A673 (cell line): ENCODE measurements at regions not wholly inside any gene's neighbourhood (a gene's known extent, or its start where the extent isn't known, plus 50 kb on each side); places are given as distances from the start of the nearest gene placed in this dataset.

Source experiments
- CTCF ChIP-seq: fragments of 300-800, 200-600 bp; sonication (generic); conservative IDR thresholded peaks from 2 replicates; pipeline ENCODE4 v1.5.1; 2017; ENCODE audit warnings: low read depth, mild to moderate bottlenecking, antibody characterized with exemption, low read length, moderate library complexity, mixed read lengths
- EZH2 ChIP-seq: fragments of 200-600 bp; sonication (generic); IDR thresholded peaks from 2 replicates; pipeline ENCODE4 v1.6.1; 2017; ENCODE audit warnings: borderline replicate concordance, low read depth, mild to moderate bottlenecking, mixed read lengths, antibody characterized with exemption, low read length; ENCODE audit not compliant: poor library complexity, severe bottlenecking

- TF ChIP-seq CTCF = no peak
- TF ChIP-seq EZH2 = no peak
Measured at GRCh38 chr15:20657084-20657483, 115.5 kb upstream of the GOLGA6L6 start.
